ENCODE measurements at regions not wholly inside any gene's neighbourhood (a gene's known extent, or its start where the extent isn't known, plus 50 kb on each side); places are given as distances from the start of the nearest gene placed in this dataset.

DNA sequence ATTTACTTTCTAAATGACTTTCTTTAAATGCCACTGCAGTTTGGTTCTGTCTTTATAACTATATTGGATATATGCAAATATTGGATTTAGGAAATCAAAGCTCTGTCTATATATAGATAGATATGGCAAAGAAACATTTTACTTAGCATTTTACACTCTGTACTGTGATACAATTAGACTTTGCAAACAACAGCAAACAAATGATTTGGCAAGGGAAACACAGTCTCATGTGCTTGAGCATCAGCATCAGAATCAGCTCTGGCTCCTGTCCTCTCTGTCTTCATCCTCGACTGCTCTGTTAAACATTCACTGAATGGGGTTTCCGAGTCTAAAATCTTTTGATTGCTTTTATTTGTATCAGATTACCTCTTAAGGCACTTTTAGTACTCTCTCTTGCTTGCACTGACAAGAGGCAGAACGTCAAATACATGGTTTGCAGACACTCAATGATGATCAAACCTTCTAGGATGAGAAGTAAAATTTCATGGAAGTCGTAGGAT is 176.8 kb upstream of the LRP1B start:
- Histone ChIP-seq H3K4me3 (ENCODE audit: extremely low read depth in 1 of 4, insufficient read depth in 2 of 4, low read depth in 3 of 4, low read length in 4 of 4) (no peak overlapping the region), H3K27ac (ENCODE audit: low read depth, low read length) (no peak overlapping the region), H3K18ac (ENCODE audit: extremely low read depth, low read length) (no peak overlapping the region), H2AK5ac (ENCODE audit: low read depth, low read length) (no peak overlapping the region), H3K4ac (replicated peaks; ENCODE audit: insufficient read length, low read depth, low read length) (no peak overlapping the region), H2BK12ac (ENCODE audit: low read depth, low read length) (no peak overlapping the region), H4K8ac (ENCODE audit: extremely low read depth, insufficient read depth, low read length) (no peak overlapping the region), H3K79me1 (ENCODE audit: low read depth, low read length) (no peaks in the 10 kb centered on the region), H3K4me2 (ENCODE audit: insufficient read depth in 1 of 2, low read depth in 2 of 2, low read length in 2 of 2) (no peak overlapping the region), H3K23ac (ENCODE audit: insufficient read length) (no peak overlapping the region), H3K23me2 (ENCODE audit: low read depth, low read length) (no peaks in the 10 kb centered on the region), H3K79me2 (ENCODE audit: control insufficient read depth in 1 of 2, insufficient read depth in 2 of 2, low read length in 2 of 2) (no peaks in the 10 kb centered on the region), H2AFZ (ENCODE audit: low read length) (no peak overlapping the region), H3K9me3 (ENCODE audit: insufficient read depth in 2 of 2, low read depth in 1 of 2, low read length in 1 of 2) (peaks cover 16 to 20% of the 10 kb centered on the region in 2 experiments), H2BK120ac (replicated peaks; ENCODE audit: low read depth, low read length) (no peak overlapping the region), H3K56ac (replicated peaks; ENCODE audit: insufficient read length, low read depth, low read length) (no peak overlapping the region), H3K4me1 (replicated peaks in 1 of 4; ENCODE audit: control insufficient read depth in 3 of 4, insufficient read depth in 4 of 4, low read length in 3 of 4) (no peaks in the 10 kb centered on the region), H4K91ac (replicated peaks; ENCODE audit: insufficient read length, low read length) (no peak overlapping the region), H4K20me1 (replicated peaks in 1 of 2; ENCODE audit: control insufficient read depth in 1 of 2, insufficient read depth in 2 of 2, low read length in 2 of 2) (no peaks in the 10 kb centered on the region), H4K5ac (ENCODE audit: insufficient read length, low read depth, low read length) (no peak overlapping the region), H3K9ac (replicated peaks in 1 of 4; ENCODE audit: extremely low read depth in 1 of 4, low read depth in 3 of 4, low read length in 3 of 4) (no peak overlapping the region), H3K36me3 (ENCODE audit: control insufficient read depth in 2 of 4, insufficient read depth in 4 of 4, low read length in 3 of 4) (no peaks in the 10 kb centered on the region), H3K27me3 (replicated peaks in 1 of 4; ENCODE audit: control insufficient read depth in 3 of 4, extremely low read depth in 1 of 4, insufficient read depth in 3 of 4, low read length in 3 of 4) (no peaks in the 10 kb centered on the region), H2BK15ac (ENCODE audit: low read length) (no peak overlapping the region), H2BK5ac (ENCODE audit: low read depth, low read length) (no peak overlapping the region), H2BK20ac (ENCODE audit: low read length) (no peak overlapping the region), H3K14ac (ENCODE audit: insufficient read length) (no peak overlapping the region)
- POLR2A ChIA-PET (ENCODE audit: partially characterized antibody) = no interaction called here
- no peak for TF ChIP-seq TAF1 (IDR thresholded peaks at IDR 0.05; ENCODE audit: low read depth, low read length)
- no peak for TF ChIP-seq NANOG (IDR thresholded peaks at IDR 0.05; ENCODE audit: insufficient read depth, low read depth, low read length, poor library complexity, severe bottlenecking)
- no peak for TF ChIP-seq CREB1 (IDR thresholded peaks at IDR 0.05)
- no peak for TF ChIP-seq JUN (IDR thresholded peaks at IDR 0.05; ENCODE audit: low read depth, low read length)
- no peak for TF ChIP-seq POLR2AphosphoS5 (IDR thresholded peaks at IDR 0.05; ENCODE audit: low read depth, low read length)
- TF ChIP-seq HDAC6 (IDR thresholded peaks at IDR 0.05; ENCODE audit: low read depth, low read length) = no peak
- no peak for TF ChIP-seq CBX8 (IDR thresholded peaks at IDR 0.05; ENCODE audit: borderline replicate concordance, low read depth, low read length)
- TF ChIP-seq GTF2F1 (IDR thresholded peaks at IDR 0.05; ENCODE audit: borderline replicate concordance, low read depth, low read length) = no peak
- TF ChIP-seq RBBP5 (IDR thresholded peaks at IDR 0.05; ENCODE audit: borderline replicate concordance, low read depth, low read length) = no peak
- TF ChIP-seq PHF8 (conservative IDR thresholded peaks at IDR 0.05; ENCODE audit: low read depth, low read length) = no peak
- DNase-seq (ENCODE audit: low read depth in 1 of 2, low spot score in 2 of 2) (no peak), FAIRE-seq (no peak)
- CTCF ChIA-PET (ENCODE audit: partially characterized antibody) = no interaction called here
- WGBS, 2 experiments (ENCODE audit: extremely low coverage in 1 of 2, insufficient coverage in 1 of 2, insufficient read length in 1 of 2, insufficient replicate concordance in 2 of 2, low coverage in 1 of 2, low lambda C conversion rate in 2 of 2, missing lambda C conversion rate in 1 of 2) = 93% methylated on average over 4 of the region's 4 CpGs; no CpG with 5 or more reads in 1 of the 2 experiments

All from H1 (cell line).